ENCODE measurements at regions not wholly inside any gene's neighbourhood (a gene's known extent, or its start where the extent isn't known, plus 50 kb on each side); places are given as distances from the start of the nearest gene placed in this dataset.

DNA sequence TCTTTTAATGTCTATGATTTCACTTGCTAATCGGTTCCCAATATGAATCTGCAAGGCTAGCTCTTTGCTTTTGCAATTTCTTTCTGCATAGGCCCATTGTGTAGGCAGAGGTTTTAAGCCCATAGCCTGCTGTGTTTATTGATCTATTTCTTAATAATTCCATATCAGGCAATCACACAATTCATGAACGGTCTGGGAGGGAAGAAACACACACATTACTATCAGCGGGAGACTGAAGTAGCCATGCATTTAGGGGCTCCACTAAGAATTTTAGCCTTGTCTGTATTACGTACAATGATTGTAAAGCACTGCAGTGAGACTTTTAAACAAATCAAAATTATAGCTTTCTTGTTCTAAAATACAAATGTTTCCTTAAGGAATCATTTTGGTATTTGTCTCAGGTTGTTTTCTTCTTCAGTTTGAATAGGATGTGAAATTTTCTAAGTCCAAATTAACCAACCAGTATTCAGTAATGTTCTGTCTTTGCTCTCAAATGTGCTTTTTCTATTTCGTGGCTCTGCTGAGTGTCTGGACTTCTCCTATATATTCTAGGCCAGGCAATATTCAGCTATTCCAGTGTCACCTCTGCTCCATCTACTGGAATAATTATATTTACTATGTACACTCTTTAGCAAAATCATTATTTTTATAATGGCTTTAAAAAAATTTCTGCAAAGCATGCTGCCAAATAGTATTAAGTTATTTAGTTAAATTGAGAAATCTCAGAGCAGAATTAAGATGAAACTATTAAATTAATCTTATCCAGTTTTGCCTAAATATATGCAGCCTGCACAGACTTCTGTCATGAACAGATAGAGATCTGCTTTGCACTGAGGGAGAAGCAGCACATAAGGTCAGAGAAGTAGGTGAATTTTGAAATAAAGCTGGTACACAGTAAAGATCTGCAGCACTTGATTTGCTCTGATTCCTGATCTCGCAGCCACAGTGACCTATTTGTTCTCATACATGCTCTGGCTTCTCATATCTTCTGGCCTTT lies 103.0 kb upstream of the NAALADL2 start:
- DNase-seq (ENCODE audit: low spot score), result no peak
- TF ChIP-seq, protein P1, sequence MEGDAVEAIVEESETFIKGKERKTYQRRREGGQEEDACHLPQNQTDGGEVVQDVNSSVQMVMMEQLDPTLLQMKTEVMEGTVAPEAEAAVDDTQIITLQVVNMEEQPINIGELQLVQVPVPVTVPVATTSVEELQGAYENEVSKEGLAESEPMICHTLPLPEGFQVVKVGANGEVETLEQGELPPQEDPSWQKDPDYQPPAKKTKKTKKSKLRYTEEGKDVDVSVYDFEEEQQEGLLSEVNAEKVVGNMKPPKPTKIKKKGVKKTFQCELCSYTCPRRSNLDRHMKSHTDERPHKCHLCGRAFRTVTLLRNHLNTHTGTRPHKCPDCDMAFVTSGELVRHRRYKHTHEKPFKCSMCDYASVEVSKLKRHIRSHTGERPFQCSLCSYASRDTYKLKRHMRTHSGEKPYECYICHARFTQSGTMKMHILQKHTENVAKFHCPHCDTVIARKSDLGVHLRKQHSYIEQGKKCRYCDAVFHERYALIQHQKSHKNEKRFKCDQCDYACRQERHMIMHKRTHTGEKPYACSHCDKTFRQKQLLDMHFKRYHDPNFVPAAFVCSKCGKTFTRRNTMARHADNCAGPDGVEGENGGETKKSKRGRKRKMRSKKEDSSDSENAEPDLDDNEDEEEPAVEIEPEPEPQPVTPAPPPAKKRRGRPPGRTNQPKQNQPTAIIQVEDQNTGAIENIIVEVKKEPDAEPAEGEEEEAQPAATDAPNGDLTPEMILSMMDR (IDR thresholded peaks at IDR 0.05; ENCODE audit: extremely low read depth, insufficient read depth, missing control alignments), result no peak
- in situ Hi-C loops (cut with MboI; ENCODE audit: low pct_unique_long_range_greater_than_20kb, low sequenced_read_pairs, unreplicated experiment), result no loop called here

DNA sequence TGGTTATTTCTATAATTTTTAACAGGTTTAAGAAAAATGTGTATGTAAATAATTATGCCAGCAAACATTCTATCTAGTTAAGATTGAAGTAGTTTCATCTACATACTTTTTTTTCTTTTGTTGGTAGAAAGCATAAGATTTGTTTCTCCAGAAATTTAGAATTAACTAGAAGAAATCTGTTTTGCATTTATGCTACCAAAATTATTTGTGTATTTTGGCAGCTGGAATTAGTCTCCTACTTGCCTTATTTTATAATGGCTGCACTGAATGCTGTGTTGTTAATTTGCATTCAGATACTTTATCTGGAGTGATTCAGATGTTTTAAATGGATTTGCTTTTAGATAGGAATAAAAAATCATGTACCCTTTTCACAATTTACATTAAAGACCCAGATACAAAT lies 100.2 kb upstream of the NAALADL2 start:
- in situ Hi-C loops (cut with MboI; ENCODE audit: low pct_unique_long_range_greater_than_20kb, low sequenced_read_pairs, unreplicated experiment), result no loop called here
- DNase-seq (ENCODE audit: low spot score), result no peak
- TF ChIP-seq, protein P1 (IDR thresholded peaks at IDR 0.05; ENCODE audit: extremely low read depth, insufficient read depth, missing control alignments), result no peak

DNA sequence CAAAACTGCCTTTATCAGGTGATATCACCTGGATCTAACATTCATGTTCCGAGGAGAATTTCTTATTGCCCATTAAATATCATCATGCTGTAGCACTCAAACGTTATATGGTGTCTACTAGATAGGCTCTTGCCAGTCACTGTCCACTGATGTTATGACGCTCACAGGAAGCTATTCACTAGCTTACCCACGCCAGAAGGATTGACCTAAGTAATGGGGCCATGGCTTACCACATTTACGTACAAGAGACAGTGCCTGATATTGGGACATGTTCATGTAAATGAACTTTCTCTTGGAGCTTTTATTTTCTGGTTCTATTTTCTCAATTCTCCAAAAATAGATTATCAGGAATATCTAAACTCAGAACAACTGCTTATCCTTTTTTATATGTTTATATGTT lies 91.7 kb upstream of the NAALADL2 start:
- in situ Hi-C loops (cut with MboI; ENCODE audit: low pct_unique_long_range_greater_than_20kb, low sequenced_read_pairs, unreplicated experiment), result no loop called here
- TF ChIP-seq, protein P1 (IDR thresholded peaks at IDR 0.05; ENCODE audit: extremely low read depth, insufficient read depth, missing control alignments), result no peak

DNA sequence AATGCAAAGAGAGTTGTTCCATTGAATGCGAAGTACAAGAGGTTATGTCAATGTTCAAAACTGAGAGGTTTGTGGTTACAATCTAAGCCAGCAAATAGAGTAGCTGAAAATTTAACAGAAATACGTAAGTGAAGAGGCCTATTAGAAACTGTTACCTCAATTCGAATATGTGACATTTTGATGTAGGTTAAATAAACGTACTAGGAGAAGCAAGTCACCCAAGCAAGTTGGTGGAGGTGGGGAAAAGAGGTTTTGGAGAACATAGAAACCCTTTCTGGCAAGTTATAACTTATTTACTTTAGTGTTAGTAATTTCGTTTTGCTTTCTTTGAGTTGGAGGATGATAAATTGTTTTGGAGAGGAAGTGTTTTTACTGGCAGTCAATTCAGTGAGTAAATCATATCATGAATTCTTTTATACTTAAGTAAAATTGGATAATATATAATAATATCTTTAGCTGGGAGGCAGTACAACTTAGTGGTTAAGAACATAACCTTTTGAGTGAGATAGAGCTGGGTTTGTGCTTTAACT lies 91.2 kb upstream of the NAALADL2 start:
- TF ChIP-seq, protein P1 (IDR thresholded peaks at IDR 0.05; ENCODE audit: extremely low read depth, insufficient read depth, missing control alignments), result no peak
- in situ Hi-C loops (cut with MboI; ENCODE audit: low pct_unique_long_range_greater_than_20kb, low sequenced_read_pairs, unreplicated experiment), result no loop called here

More for the DNA sequence above, 91.7 kb upstream of the NAALADL2 start:
- no peak for DNase-seq (ENCODE audit: low spot score)

DNA sequence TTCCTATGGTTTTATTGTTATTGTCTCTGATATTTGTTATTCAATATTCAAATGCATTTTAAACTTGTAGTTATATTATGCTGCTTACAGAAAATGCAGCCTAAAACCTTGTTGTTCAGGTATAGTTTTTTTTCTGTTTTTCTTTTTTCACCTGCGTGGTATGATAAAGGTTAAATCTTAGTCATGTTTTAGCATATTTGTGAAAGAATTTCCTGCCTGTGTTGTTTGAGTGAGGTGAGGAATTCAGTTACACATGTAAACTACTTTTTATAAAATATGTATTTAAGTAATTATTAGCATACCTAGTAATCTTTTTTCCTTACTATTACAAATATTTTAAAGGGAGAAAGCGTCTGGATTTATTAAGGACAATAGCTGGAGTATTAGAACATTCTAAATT lies 90.0 kb upstream of the NAALADL2 start:
- in situ Hi-C loops (cut with MboI; ENCODE audit: low pct_unique_long_range_greater_than_20kb, low sequenced_read_pairs, unreplicated experiment), result no loop called here

More for the DNA sequence above, 91.2 kb upstream of the NAALADL2 start:
- DNase-seq (ENCODE audit: low spot score), result no peak

DNA sequence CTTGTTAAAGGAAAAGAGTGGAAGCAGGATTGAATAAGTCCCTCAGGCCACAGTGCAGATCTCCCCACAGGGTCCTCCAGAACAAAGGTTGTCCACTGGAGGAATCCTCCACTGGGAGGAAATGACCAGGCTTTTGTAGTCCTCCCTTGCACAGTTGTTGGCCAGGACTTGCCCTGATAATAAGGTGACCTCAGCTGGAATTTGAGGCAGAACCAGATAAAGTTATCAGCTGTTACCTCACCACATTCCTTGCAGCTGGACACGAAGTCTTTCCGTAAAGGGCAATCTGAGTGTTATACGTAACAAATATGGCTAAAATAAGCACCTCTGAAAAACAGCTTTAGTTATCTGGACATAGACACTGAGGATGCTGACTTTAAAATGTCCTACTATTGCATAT lies 83.5 kb upstream of the NAALADL2 start:
- no peak for DNase-seq (ENCODE audit: low spot score)
- in situ Hi-C loops (cut with MboI; ENCODE audit: low pct_unique_long_range_greater_than_20kb, low sequenced_read_pairs, unreplicated experiment), result no loop called here
- TF ChIP-seq, protein P1 (IDR thresholded peaks at IDR 0.05; ENCODE audit: extremely low read depth, insufficient read depth, missing control alignments), result no peak

More for the DNA sequence above, 90.0 kb upstream of the NAALADL2 start:
- TF ChIP-seq, protein P1 (IDR thresholded peaks at IDR 0.05; ENCODE audit: extremely low read depth, insufficient read depth, missing control alignments), result no peak
- DNase-seq (ENCODE audit: low spot score), result no peak
